Ammon's horn (tissue), 1 donor: ENCODE measurements at regions not wholly inside any gene's neighbourhood (a gene's known extent, or its start where the extent isn't known, plus 50 kb on each side); places are given as distances from the start of the nearest gene placed in this dataset.

Source experiments
- DNase-seq: peaks from one replicate; pipeline ENCODE4 v3.0.0-alpha.2; 2016; ENCODE audit warnings: low spot score

DNA sequence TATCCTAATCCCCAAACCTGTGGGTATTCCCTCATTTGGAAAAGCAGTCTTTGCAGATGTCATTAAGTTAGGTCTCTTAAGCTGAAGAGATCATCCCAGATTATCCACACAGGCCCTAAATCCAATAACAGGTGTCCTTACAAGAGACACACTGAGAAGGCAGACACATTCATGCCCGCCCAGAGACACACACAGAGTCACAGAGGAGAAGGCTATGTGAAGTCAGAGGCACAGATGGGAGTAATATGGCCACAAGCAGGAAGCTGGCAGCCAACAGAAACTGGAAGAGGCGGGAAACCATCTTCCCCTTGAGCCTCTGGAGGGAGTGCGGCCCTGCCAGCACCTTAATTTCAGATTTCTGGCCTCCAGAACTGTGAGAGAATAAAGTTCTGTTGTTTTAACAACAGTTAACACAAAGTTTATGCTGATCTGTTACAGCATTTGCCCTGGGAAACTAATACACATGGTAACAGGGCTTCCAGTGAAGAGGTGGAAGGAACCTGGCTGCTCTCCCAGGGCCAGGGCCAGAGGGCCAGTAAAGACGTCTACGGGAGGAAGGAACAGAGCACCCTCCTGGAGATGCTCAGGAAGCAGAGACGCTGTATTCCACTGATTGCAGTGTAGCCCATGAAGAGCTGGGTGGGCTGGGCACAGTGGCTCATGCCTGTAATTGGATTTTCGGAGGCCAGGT, 217.5 kb downstream of the GLI2 start:
- DNase-seq = no peak

DNA sequence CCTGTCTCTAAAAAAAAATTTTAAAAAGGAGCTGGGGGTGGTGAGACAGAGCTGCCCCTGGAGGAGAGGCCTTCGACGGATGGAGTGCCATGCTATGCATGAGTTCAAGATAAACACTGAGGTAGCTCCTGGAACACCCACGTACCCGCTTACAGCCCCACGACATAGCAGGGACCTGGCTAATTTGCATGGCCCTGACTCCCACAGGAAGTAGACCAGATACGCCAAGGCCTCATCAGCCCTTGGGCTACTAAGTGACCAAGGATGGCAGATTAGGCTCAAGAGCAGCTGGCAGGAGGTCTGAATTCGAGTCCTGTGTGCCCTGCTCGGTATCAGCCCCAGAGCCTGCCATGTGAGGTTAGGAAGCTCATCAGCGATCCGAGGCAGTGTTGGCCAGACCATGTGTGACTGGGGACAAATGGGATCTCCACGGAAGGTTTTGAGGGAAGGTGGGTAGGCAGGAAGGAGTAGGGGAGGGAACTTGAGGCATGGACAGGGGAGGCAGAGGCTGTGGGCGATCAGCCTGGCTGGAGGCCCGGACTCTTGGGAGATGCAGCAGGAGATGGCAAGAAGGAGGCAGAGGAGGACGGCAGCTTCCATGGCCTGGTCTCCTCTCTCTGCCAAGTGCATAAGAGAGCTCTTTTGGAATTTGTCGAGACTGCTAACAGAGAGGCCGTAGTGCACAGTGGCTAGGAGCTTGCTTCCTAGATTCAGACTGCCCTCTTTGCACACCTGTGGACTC, 218.3 kb downstream of the GLI2 start:
- no peak for DNase-seq

DNA sequence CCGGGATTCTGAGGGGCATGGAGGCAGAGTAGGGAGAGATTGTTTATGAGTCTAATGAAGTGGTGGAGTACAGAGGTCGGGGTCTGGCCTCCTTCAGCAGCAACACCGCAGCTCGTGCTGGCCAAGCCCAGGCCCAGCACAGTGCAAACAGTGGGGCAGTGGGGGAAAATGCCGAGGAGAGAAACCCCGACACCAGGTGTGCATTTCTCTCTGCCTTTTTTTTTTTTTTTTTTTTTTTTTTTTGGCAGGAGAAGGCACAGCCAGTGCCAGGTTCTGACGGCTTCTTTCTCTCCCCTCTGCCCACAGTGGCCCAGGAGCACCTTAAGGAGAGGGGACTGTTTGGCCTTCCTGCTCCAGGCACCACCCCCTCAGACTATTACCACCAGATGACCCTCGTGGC, 219.3 kb downstream of the GLI2 start:
- DNase-seq = no peak

DNA sequence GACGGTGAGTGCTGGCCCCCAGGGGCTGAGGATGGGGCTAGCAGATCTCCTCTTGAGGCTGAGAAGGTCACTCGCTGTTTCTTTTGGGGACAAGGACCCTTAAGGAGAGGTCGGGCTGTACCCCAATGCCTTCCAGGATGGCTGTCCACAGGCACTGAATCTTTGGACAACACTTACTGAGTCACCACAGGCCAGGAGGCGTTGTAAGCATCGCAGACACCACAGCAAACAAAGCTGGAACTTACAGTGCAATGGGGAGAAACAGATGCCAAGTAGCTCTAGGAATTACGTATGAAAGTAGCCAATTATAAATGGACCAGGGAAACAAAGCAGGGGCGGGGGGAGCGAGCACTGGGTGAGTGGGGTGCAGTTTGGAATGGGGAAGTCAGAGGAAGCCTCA, 219.8 kb downstream of the GLI2 start:
- no peak for DNase-seq

DNA sequence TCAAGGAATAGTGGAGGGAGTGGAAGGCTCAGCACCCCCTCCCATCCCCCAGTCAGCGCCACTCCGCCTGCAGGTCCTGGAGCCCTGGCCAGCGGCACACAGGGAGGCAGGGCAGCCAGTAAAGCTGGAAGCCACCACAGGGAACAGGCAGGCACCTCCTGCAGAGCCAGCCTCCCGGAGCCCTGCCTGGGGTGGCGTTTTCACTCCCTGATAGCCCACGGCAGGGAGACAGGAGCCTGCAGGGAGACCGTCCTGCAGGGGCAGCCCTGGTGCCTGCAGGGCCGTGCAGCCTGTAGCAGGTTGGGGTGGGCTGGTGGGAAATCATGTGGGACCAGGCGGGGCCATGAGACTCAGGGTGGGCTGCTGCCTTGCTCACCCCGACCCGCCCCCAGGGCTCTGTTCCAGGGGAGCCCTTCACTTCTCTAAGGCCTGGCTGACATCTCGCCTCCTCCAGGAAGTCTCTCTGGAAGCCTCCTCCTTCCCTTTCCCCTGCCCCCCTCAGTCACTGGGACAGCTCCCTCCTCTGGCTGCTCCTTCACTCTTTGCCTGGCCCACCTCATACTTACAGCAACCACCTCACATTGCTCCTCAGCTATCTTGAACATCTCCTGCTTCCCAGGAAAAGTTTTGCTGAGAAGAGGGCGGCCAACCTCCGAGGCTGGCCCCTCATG, 221.0 kb downstream of the GLI2 start:
- DNase-seq = no peak

DNA sequence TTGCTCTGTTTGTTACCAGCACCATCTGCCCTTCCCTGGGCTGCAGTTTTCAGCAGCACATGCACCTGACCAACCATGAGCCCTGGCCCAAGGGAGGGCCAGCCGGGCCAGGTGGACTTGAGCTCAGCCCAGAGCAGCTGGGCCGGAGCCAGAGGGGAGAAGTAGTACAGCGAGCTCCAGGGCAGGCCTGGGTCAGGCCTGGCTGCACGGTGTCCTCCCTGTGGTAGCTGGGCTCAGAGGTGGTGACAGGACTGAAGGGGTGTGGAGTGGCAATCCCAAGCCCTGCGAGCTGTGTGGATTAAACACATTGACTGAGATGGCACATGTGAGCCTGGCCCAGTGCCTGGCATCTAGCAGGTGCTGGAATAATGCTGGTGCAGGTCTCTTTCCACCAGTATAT, 222.2 kb downstream of the GLI2 start:
- no peak for DNase-seq

DNA sequence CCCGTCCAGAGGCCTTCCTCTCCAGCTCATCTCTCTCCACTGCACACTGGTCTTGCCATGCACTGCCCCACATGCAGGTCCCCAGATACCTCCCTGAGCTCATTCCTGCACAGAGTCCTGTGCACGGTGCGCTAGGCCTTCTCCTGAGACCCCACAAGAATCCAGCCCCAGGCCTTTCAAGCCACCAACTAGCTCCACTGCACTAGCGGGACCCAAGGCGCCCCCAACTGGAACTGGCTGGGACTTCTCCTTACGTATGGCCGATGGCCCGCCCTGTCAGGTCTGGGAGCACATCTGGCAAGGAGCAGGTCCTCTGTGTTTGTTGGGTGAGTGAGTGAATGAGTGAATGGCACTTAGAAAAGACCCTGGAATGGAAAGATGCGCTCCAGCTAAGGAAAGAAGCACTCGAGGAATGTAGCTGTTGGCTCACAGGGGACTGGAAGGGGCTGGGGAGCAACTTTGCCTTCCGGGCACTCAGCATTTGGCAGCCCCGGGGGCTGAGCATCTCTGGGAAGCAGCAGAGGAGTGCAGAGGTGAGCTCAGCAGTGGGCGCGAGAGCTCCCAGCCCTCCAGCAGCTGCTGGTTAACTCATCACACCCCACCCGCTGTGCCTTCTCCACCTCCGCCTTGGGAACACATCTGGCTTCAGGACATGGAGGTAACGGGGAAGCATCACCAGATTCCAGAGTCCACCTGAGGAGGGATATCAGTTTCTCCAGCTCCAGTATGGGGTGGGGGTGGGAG, 223.1 kb downstream of the GLI2 start:
- DNase-seq = no peak

DNA sequence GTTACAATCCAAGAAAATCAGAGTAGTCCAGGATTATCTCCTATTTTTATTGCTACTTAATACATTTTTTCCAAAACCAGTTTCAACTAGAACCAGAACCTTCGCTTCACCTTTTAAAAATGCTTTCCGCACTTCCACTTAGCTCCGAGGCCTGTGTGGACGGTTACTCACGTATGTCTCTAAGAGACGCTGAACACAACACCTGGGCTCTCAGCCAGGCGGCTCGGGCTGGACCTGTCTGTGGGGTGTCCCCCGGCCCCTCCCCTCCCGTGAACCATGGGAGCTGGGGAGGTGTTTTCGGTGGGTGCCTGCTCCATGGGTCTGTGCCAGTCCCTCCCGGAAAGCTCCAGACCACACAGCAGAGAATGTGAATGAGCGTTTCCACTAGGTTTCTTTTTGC, 223.8 kb downstream of the GLI2 start:
- DNase-seq = no peak

DNA sequence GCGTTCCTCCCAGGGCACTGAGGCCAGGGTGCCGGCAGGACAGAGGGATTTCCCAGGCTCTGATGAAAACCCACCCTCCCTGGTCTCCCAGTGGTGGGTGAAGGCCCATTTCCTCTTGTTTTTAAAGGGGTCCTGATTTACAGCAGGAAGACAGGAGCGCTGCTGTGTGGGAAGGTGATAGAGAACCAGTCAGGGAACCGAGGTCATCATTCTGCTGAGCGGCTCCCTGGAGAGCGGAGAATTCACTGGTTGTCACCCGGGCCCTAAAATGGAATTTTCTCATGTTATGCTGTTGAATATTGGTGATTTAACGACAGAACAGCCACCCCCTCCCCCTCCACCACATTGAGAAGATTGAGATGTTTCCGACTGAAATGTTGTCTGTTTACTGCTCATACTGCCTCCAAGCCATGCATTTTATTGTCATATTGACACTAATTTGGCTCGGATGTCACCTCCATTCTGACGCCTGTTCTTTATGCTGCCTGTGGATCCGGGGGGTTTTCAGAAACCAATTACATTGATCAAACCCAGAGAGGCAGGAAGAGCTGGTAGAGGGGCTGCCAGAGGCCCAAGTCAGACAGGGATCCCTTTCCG, 225.2 kb downstream of the GLI2 start:
- no peak for DNase-seq

DNA sequence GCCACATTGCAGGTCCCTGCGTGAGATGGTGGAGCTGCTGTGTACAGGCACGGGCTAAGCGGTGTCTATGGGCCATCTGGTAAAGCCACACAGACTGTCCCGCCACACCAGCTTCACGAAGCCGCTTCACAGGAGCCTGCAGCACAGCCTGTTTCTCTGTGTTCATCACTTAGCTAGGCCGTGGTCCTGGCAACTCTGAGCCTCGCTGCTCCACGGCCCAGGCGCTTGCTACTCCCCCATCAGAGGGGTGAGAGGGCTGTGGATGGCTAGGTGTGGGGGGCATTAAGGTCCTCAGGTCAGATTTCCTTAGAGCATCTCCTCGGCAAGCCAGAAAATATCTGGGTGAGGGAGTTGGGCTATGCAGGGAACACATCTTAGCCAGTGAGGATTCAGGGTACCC, 225.7 kb downstream of the GLI2 start:
- DNase-seq = no peak

DNA sequence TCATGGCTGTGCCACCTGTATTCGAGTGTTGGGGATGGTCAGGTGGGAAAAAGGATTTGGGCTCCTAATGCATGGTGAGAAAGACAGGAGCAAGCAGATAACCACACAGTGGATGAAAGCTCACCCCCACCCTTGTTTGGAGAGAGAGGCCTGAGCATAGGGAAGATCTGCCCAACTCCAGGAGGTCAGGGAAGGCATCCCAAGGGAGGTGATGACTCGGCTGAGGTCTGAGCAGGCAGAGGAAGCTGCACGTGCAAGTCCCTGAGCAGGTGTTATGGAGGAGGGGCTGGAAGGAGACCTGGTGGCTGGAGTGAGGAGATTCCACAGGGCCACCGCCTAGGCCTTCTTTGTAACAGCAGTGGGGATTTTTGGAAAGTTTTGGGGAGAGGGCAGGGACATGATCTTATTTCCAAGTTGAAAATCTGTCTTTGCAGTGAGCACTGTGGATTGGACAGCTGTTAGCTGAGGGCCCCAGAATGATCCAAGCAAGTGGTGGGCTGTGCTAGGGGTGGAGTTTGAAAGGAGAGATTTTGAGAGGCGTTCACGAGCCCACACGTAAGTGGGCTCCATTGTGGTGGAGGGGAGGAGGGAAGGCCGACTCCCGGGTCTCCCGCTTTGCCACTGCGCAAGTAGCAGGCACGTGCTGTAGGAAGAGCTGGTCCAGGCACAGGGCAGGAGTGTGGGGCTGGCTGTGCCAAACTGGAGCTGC, 228.5 kb downstream of the GLI2 start:
- no peak for DNase-seq

DNA sequence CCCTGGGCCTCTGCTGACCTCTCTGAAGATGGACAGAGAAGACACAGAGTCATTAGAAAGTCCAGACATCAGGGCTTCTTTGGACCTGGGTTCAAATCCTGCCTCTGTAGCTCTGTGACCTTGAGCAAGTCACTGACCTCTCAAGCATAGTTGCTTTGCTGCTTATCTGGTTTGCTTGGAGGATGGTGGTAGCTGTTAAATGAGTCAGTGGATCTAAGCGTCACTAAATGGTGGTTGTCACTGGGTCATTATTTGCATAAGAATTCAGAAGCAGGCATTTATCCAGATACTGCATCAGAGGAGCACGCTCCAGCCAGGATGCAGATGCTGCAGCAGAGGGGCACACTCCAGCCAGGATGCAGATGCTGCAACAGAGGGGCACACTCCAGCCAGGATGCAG, 229.2 kb downstream of the GLI2 start:
- DNase-seq = no peak

DNA sequence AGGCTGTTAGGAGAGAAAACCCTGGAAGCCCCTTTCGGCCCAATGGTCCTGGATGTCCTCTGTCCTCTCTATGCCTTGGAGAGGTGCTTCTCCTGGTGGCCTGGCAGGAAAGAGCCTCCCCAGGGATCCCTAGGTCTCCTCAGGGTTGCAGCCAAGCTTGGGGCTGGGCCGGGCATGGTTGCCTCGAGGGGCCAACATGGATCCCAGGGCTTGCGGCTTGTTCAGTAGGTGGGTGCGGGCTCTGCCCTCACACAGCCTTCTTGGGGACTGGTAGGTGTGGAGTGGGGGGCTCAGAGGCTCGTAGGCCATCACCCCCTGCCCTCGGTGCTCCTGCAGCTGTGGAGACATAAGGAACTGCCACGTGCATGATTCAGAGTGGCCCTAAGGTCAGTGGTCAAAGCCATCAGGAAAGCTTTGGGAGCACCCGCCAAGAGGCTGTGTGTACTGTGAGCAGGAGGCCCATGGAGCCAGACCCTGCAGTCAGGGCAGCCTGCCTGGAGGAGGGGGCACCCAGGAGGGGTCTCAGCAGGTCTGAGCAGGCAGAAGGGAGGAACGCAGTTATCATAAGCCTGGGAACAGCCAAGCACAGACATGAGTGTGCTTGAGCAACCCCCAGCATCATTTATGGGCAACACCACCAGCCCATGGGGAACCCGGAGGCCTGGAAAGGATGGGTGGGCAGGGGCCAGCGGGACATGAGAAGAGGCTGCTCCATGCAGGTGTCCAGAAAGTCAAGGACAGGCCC, 231.0 kb downstream of the GLI2 start:
- DNase-seq = no peak

DNA sequence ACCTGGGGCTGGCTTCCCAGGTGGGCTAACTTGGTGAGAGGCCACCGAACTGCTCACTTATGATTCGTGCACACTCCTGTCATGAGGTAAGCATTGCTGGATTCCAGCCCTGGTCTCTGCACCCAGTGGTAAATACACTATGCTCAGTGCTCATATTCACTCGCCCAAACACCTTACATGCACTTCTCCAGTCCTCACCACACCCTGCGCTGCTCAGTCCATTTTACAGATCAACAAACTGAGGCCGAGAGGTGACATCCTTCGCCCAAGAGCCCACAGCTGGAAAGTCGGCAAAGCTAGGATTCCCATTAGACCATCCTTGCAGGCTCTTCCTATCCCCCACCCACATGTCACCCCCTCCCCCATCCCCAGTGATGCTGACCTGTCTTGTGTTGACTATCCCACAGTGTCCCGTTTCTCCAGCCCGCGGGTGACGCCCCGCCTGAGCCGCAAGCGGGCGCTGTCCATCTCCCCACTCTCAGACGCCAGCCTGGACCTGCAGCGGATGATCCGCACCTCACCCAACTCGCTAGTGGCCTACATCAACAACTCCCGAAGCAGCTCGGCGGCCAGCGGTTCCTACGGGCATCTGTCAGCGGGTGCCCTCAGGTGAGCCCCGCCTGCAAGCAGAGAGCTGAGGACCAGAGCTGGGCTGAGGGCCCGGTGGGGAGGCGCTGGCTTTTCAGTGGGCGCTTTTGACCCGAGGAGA, 232.8 kb downstream of the GLI2 start:
- DNase-seq = no peak

DNA sequence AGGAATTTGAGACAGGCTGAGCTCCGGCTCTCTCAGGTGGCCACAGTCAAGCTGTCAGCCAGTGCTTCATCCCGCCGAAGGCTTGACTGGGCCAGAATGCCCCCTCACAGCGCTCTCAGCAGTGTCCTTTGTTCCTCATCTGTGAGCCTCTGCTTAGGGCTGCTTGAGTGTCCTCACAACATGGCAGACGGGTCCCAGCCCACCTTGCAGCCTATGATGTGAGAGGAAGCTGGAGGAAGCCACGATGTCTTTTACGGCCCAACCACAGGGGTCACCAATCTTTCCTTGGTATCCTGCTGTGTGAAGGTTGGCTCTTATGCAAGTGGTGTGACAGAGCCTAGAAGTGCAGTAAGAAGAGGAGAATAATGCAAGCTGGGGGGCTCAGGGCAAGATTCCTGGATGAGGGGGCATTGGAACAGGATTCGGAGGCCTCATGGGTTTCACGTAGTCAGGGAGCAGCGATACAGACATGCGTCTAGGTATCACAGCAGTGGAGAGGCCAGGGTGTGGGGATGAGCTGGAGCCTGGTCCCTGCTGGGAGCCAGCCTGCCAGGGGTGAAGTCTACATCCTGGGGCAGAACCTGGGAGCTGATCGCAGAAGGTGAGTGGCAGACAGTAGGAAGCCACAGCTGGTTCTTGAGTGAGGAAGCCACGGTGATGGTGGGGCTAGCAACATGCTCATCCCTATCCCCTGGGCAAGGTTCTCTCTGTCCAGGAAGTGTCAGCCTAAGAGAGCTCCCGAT, 234.1 kb downstream of the GLI2 start:
- no peak for DNase-seq

DNA sequence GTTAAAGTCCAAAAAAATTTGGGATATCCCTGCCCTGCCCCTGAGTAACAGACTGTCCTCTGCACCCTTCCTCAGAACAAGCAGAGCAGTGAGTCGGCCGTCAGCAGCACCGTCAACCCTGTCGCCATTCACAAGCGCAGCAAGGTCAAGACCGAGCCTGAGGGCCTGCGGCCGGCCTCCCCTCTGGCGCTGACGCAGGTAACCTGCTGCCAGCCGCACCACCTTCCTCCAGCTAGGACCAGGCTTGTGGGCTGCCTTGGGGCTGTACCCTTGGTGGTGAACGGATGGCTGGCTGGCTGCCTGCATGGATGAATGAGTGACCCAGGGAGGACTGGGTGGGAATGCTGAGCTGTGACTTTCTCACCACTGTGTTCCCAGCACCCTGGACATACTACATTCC, 236.2 kb downstream of the GLI2 start:
- no peak for DNase-seq

DNA sequence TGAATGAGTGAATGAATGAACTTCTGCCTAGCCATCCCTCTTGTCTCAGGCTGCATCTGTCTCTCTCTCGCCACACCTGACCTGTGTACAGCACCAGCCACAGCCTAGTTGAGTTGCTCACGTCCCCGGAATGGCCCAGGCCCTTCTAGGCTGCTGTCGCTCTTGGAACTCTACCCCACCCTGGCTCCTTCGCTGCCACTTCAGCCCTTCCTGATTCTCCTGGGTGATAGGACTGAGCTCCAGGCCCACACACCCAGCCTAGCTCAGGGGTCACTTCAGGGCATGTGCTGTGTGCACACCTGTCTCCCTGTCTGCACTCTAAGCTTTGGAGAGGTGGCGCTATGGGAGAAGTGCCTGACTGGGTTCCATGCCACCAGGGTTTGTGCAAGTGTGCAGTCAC, 236.6 kb downstream of the GLI2 start:
- DNase-seq = no peak

DNA sequence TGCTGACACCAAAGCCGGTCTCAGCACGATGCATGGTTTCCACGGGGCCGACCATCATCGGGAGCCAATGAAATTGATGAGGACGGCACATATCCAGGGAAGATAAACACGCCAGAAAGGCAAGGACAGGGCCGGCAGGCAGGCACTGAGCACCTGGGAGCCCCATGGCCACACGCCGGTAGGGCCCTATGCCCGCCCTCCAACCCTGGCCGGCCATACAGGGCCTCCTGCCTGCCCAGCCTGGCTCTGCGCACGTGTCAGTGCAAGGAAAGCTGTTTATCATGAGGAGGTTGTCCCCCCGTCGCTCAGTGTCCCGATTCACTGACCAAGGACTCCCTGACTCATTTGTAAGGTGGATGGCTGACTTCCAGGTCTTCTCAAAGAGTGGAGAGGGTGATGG, 237.5 kb downstream of the GLI2 start:
- no peak for DNase-seq

DNA sequence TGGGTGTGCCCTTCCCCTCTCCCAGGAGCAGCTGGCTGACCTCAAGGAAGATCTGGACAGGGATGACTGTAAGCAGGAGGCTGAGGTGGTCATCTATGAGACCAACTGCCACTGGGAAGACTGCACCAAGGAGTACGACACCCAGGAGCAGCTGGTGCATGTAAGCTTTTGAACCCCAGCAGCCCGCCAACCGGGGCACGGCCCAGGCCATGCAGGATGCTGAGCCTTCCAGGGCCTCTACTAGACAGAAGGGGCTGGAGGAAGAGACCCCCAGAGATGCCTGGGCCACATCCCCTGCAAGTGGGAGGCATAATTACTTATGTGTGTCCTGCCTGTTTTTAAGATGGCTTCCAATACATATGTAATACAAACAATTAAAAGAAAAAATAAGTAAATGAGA, 239.3 kb downstream of the GLI2 start:
- DNase-seq = no peak
